Esophagus muscularis mucosa (tissue), 3 donors: ENCODE measurements at regions not wholly inside any gene's neighbourhood (a gene's known extent, or its start where the extent isn't known, plus 50 kb on each side); places are given as distances from the start of the nearest gene placed in this dataset.
"Not testable (repeated sequence)": the region's sequence is repeated elsewhere in the genome, so short reads cannot be mapped to it uniquely, and the experiment has no call there.

ENCODE experiments used
- POLR2A ChIP-seq: fragments of 450-650 bp; IDR thresholded peaks from one replicate; pipeline ENCODE4 v1.6.1; 2017; ENCODE audit warnings: antibody characterized with exemption, moderate library complexity, mild to moderate bottlenecking, low read depth
- POLR2AphosphoS5 ChIP-seq, 2 donors: sonication (generic); formaldehyde crosslinking; IDR thresholded peaks; one replicate each; pipeline ENCODE4 v1.6.1; 2017; ENCODE audit warnings: antibody characterized with exemption in 2 of 2
- TF ChIP-seq, protein P1 (sequence below), 3 experiments: fragments of 200-600 bp in 2 of 3; fragments of 450-650 bp in 1 of 3; sonication (generic) in 2 of 3; IDR thresholded peaks; one replicate each; pipeline ENCODE4 v1.5.1; 2017 to 2019; ENCODE audit warnings: antibody characterized with exemption in 3 of 3, mild to moderate bottlenecking in 2 of 3, moderate library complexity in 1 of 3

DNA sequence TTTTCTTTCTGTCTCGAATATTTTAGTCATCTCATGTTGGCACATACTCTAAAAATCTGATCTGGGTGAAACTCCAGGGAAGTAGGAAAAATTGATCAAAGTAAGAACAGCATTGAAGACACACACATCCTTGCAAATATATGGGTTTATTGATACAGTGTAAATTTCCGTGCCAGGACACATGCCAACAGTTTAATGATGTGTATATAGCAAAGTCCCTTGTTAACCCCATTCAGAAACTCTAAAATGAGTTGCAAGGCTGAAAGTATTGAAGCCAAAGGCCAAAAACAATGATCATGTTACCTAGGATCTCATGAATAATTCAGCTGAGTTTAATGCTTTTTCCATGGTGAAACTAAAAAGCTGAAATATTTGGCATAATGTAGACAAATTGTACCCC is 61.6 kb downstream of the SRGAP2 start:
- TF ChIP-seq POLR2A; POLR2AphosphoS5 (IDR thresholded peaks at IDR 0.05): not testable (repeated sequence)
- TF ChIP-seq, protein P1, sequence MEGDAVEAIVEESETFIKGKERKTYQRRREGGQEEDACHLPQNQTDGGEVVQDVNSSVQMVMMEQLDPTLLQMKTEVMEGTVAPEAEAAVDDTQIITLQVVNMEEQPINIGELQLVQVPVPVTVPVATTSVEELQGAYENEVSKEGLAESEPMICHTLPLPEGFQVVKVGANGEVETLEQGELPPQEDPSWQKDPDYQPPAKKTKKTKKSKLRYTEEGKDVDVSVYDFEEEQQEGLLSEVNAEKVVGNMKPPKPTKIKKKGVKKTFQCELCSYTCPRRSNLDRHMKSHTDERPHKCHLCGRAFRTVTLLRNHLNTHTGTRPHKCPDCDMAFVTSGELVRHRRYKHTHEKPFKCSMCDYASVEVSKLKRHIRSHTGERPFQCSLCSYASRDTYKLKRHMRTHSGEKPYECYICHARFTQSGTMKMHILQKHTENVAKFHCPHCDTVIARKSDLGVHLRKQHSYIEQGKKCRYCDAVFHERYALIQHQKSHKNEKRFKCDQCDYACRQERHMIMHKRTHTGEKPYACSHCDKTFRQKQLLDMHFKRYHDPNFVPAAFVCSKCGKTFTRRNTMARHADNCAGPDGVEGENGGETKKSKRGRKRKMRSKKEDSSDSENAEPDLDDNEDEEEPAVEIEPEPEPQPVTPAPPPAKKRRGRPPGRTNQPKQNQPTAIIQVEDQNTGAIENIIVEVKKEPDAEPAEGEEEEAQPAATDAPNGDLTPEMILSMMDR (IDR thresholded peaks at IDR 0.05), result not testable (repeated sequence)
